GM18517 (cell line): ENCODE measurements at regions not wholly inside any gene's neighbourhood (a gene's known extent, or its start where the extent isn't known, plus 50 kb on each side); places are given as distances from the start of the nearest gene placed in this dataset.

Experiments used
- ATAC-seq: cut with Tn5 transposase; IDR thresholded peaks from one replicate; pipeline ENCODE4 v1.9.1; 2021; ENCODE audit warnings: mild to moderate bottlenecking, moderate library complexity; ENCODE audit not compliant: unreplicated experiment

- ATAC-seq: no peak
Measured at GRCh38 chr2:45074713-45075112, 65.5 kb upstream of the SIX2 start.

- ATAC-seq: no peak
Measured at GRCh38 chr2:45072862-45073237, 63.6 kb upstream of the SIX2 start.

- no peak for ATAC-seq
Measured at GRCh38 chr2:45072064-45072861, 63.0 kb upstream of the SIX2 start.

GRCh38 chr2:45070113-45070652 lies 60.9 kb upstream of the SIX2 start:
- no peak for ATAC-seq

GRCh38 chr2:45069684-45070083 lies 60.4 kb upstream of the SIX2 start:
- no peak for ATAC-seq

- ATAC-seq: no peak
Measured at GRCh38 chr2:45068571-45069140, 59.4 kb upstream of the SIX2 start.

GRCh38 chr2:45067859-45068570 lies 58.8 kb upstream of the SIX2 start:
- no peak for ATAC-seq
